ENCODE measurements at regions not wholly inside any gene's neighbourhood (a gene's known extent, or its start where the extent isn't known, plus 50 kb on each side); places are given as distances from the start of the nearest gene placed in this dataset.

- TF ChIP-seq PATZ1 (CRISPR knock-in tag; IDR thresholded peaks at IDR 0.05) (peak; percentile 85), MED1 (CRISPR knock-in tag; IDR thresholded peaks at IDR 0.05) (peak; percentile 58), FOSL2 (CRISPR knock-in tag; IDR thresholded peaks at IDR 0.05) (peak; percentile 59), KIAA2018 (CRISPR knock-in tag; IDR thresholded peaks at IDR 0.05; ENCODE audit: borderline replicate concordance) (0 out of 2 replicates have a peak, but pooled peaks have one; percentile 70), TBL1XR1 (IDR thresholded peaks at IDR 0.05; ENCODE audit: borderline replicate concordance, low read length, partially characterized antibody) (no peak), KDM1A (CRISPR knock-in tag; IDR thresholded peaks at IDR 0.05) (peak; percentile 54; the same call in 1 of the 2 replicates), ZNF296 (CRISPR knock-in tag; conservative IDR thresholded peaks at IDR 0.05) (no peak), DNMT1 (CRISPR knock-in tag; IDR thresholded peaks at IDR 0.05) (peak; percentile 58; the same call in 1 of the 2 replicates), ZNF414 (CRISPR knock-in tag; IDR thresholded peaks at IDR 0.05) (peak; percentile 45; the same call in 1 of the 2 replicates), PCBP2 (optimal IDR thresholded peaks at IDR 0.05; ENCODE audit: low read depth, low read length, poor library complexity, severe bottlenecking) (no peak), AKAP8 (CRISPR knock-in tag; IDR thresholded peaks at IDR 0.05) (0 out of 2 replicates have a peak, but pooled peaks have one; percentile 55), ZNF280B (CRISPR knock-in tag; IDR thresholded peaks at IDR 0.05; ENCODE audit: borderline replicate concordance) (peak; percentile 37; the same call in 1 of the 2 replicates), WIZ (CRISPR knock-in tag; IDR thresholded peaks at IDR 0.05) (0 out of 2 replicates have a peak, but pooled peaks have one; percentile 41)
Observed at GRCh38 chr1:207963427-207964194, 52.7 kb upstream of the CD34 start (continued).
